H9 (cell line): ENCODE measurements at regions not wholly inside any gene's neighbourhood (a gene's known extent, or its start where the extent isn't known, plus 50 kb on each side); places are given as distances from the start of the nearest gene placed in this dataset.

Experiments
- DNase-seq: peaks from one replicate; pipeline ENCODE4 v3.0.0-alpha.2; 2017
- H2AFZ ChIP-seq: one replicate; pipeline ENCODE4 v1.6.1; 2013; ENCODE audit warnings: mild to moderate bottlenecking, low read length, control low read depth, moderate library complexity
- H2AK5ac ChIP-seq: 2 replicates; pipeline ENCODE4 v1.6.1; 2013; ENCODE audit warnings: low read length, control low read depth, mixed read lengths; ENCODE audit not compliant: insufficient read length
- H2BK120ac ChIP-seq: one replicate; pipeline ENCODE4 v1.6.1; 2013; ENCODE audit warnings: low read depth, mild to moderate bottlenecking, low read length, control low read depth, inconsistent platforms; ENCODE audit not compliant: poor library complexity, severe bottlenecking
- H2BK12ac ChIP-seq: 2 replicates; pipeline ENCODE4 v1.6.1; 2013; ENCODE audit warnings: low read length, control low read depth, mixed read lengths, low read depth; ENCODE audit not compliant: insufficient read length
- H2BK15ac ChIP-seq: 2 replicates; pipeline ENCODE4 v1.6.1; 2013; ENCODE audit warnings: low read depth, low read length, control low read depth
- H2BK20ac ChIP-seq: one replicate; pipeline ENCODE4 v1.6.1; 2013; ENCODE audit warnings: low read depth, mild to moderate bottlenecking, low read length, control low read depth, inconsistent platforms; ENCODE audit not compliant: poor library complexity, severe bottlenecking
- H2BK5ac ChIP-seq: 2 replicates; pipeline ENCODE4 v1.6.1; 2013; ENCODE audit warnings: low read length, control low read depth, mixed read lengths; ENCODE audit not compliant: insufficient read length
- H3K14ac ChIP-seq: 2 replicates; pipeline ENCODE4 v1.6.1; 2013; ENCODE audit warnings: low read length, control low read depth; ENCODE audit not compliant: insufficient read depth
- H3K18ac ChIP-seq: 2 replicates; pipeline ENCODE4 v1.6.1; 2013; ENCODE audit warnings: low read depth, mild to moderate bottlenecking, mixed read lengths, low read length, control low read depth; ENCODE audit not compliant: insufficient read length
- H3K23ac ChIP-seq: 2 replicates; pipeline ENCODE4 v1.6.1; 2013; ENCODE audit warnings: low read length, control low read depth, mixed read lengths, low read depth; ENCODE audit not compliant: insufficient read length
- H3K23me2 ChIP-seq: 2 replicates; pipeline ENCODE4 v1.6.1; 2013; ENCODE audit warnings: low read depth, mild to moderate bottlenecking, mixed read lengths, low read length, control low read depth; ENCODE audit not compliant: insufficient read length, poor library complexity, severe bottlenecking
- H3K27ac ChIP-seq: 2 replicates; pipeline ENCODE4 v1.5.1; 2013; ENCODE audit warnings: low read length, control low read depth, mixed read lengths, low read depth; ENCODE audit not compliant: insufficient read length
- H3K27me3 ChIP-seq: 2 replicates; pipeline ENCODE4 v1.6.1; 2013; ENCODE audit warnings: low read length, control low read depth, inconsistent platforms; ENCODE audit not compliant: insufficient read depth
- H3K4ac ChIP-seq: 2 replicates; pipeline ENCODE4 v1.6.1; 2013; ENCODE audit warnings: low read depth, mild to moderate bottlenecking, control low read depth, inconsistent platforms, low read length, moderate library complexity
- H3K4me1 ChIP-seq: 2 replicates; pipeline ENCODE4 v1.6.1; 2013; ENCODE audit warnings: low read length, control low read depth, inconsistent platforms; ENCODE audit not compliant: insufficient read depth
- H3K4me2 ChIP-seq: 2 replicates; pipeline ENCODE4 v1.6.1; 2013; ENCODE audit warnings: low read length, control low read depth, mixed read lengths; ENCODE audit not compliant: insufficient read length, insufficient read depth
- H3K56ac ChIP-seq: 2 replicates; pipeline ENCODE4 v1.6.1; 2013; ENCODE audit warnings: low read depth, mild to moderate bottlenecking, mixed read lengths, low read length, control low read depth; ENCODE audit not compliant: insufficient read length
- H3K79me1 ChIP-seq: 2 replicates; pipeline ENCODE4 v1.6.1; 2013; ENCODE audit warnings: low read depth, mild to moderate bottlenecking, moderate library complexity, low read length, control low read depth, inconsistent platforms; ENCODE audit not compliant: insufficient read depth, poor library complexity, severe bottlenecking
- H3K79me2 ChIP-seq: 2 replicates; pipeline ENCODE4 v1.6.1; 2013; ENCODE audit warnings: low read length, control low read depth, inconsistent platforms; ENCODE audit not compliant: insufficient read depth
- H3K9ac ChIP-seq: 2 replicates; pipeline ENCODE4 v1.6.1; 2013; ENCODE audit warnings: low read length, control low read depth, mixed read lengths; ENCODE audit not compliant: insufficient read length; ENCODE audit errors: extremely low read depth
- H3K9me3 ChIP-seq: one replicate; pipeline ENCODE4 v1.6.1; 2013; ENCODE audit warnings: low read depth, low read length, inconsistent platforms; ENCODE audit not compliant: control insufficient read depth
- H3T11ph ChIP-seq: one replicate; pipeline ENCODE4 v1.6.1; 2013; ENCODE audit warnings: mild to moderate bottlenecking, low read length, control low read depth, inconsistent platforms
- H4K20me1 ChIP-seq: one replicate; pipeline ENCODE4 v1.6.1; 2013; ENCODE audit not compliant: control insufficient read depth, insufficient read length, insufficient read depth
- H4K5ac ChIP-seq: 2 replicates; pipeline ENCODE4 v1.6.1; 2013; ENCODE audit warnings: low read depth, mild to moderate bottlenecking, mixed read lengths, low read length, control low read depth; ENCODE audit not compliant: insufficient read length
- H4K8ac ChIP-seq: replicated peaks from 2 replicates; pipeline ENCODE4 v1.6.1; 2013; ENCODE audit warnings: low read length, control low read depth, mixed read lengths, low read depth; ENCODE audit not compliant: insufficient read length
- H4K91ac ChIP-seq: 2 replicates; pipeline ENCODE4 v1.6.1; 2013; ENCODE audit warnings: low read depth, mild to moderate bottlenecking, moderate library complexity, mixed read lengths, low read length, control low read depth; ENCODE audit not compliant: insufficient read length
- H3K27ac Mint-ChIP-seq, 3 experiments: 2 replicates in 2 of 3; 3 replicates in 1 of 3; pipeline ENCODE4 v1.8.0; 2020 to 2021; ENCODE audit warnings: mixed read lengths in 3 of 3, mild to moderate bottlenecking in 1 of 3, moderate library complexity in 1 of 3
- H3K27me3 Mint-ChIP-seq: 2 replicates; pipeline ENCODE4 v1.8.0; 2021; ENCODE audit warnings: low read depth, mild to moderate bottlenecking, moderate library complexity, mixed read lengths
- H3K36me3 Mint-ChIP-seq, 3 experiments: 2 replicates in 2 of 3; 3 replicates in 1 of 3; pipeline ENCODE4 v1.8.0; 2020 to 2021; ENCODE audit warnings: low read depth in 3 of 3, mixed read lengths in 3 of 3; ENCODE audit not compliant: insufficient read depth in 1 of 3
- H3K4me1 Mint-ChIP-seq, 2 experiments: 2 replicates each; pipeline ENCODE4 v1.8.0; 2020; ENCODE audit warnings: mixed read lengths in 2 of 2
- H3K4me3 Mint-ChIP-seq, 2 experiments: 2 replicates in 1 of 2; 3 replicates in 1 of 2; pipeline ENCODE4 v1.8.0; 2020 to 2021; ENCODE audit warnings: mild to moderate bottlenecking in 2 of 2, mixed read lengths in 2 of 2, moderate library complexity in 1 of 2
- H3K9me3 Mint-ChIP-seq, 2 experiments: 2 replicates in 1 of 2; 3 replicates in 1 of 2; pipeline ENCODE4 v1.8.0; 2020; ENCODE audit warnings: mild to moderate bottlenecking in 2 of 2, mixed read lengths in 2 of 2, moderate library complexity in 1 of 2
- TF ChIP-seq, protein P1 (sequence below): fragments of 200-600 bp; sonication (generic); conservative IDR thresholded peaks from 3 replicates; pipeline ENCODE4 v1.8.0; 2021; ENCODE audit warnings: antibody characterized with exemption, mild to moderate bottlenecking

- H3K36me3 Mint-ChIP-seq = peaks cover 4 to 14% (median 5%) of the 10 kb centered on the region in 3 experiments; a peak in 2 of 7 replicates
- peaks cover 0 to 5% of the 10 kb centered on the region in 2 experiments; a peak in 2 of 4 replicates for H3K4me1 Mint-ChIP-seq
- no peak overlapping the region for H3K18ac ChIP-seq
- no peaks in the 10 kb centered on the region for H3K4me1 ChIP-seq
- H2AFZ ChIP-seq = no peak overlapping the region
- no peak overlapping the region for H3K4me2 ChIP-seq
- H3K27ac Mint-ChIP-seq = no peak overlapping the region
- H3K23ac ChIP-seq = no peak overlapping the region
- H3K9ac ChIP-seq = no peak overlapping the region
- H3K4me3 Mint-ChIP-seq = no peak overlapping the region
- H2BK15ac ChIP-seq = no peak overlapping the region
- no peak overlapping the region for H4K8ac ChIP-seq
- TF ChIP-seq, protein P1, sequence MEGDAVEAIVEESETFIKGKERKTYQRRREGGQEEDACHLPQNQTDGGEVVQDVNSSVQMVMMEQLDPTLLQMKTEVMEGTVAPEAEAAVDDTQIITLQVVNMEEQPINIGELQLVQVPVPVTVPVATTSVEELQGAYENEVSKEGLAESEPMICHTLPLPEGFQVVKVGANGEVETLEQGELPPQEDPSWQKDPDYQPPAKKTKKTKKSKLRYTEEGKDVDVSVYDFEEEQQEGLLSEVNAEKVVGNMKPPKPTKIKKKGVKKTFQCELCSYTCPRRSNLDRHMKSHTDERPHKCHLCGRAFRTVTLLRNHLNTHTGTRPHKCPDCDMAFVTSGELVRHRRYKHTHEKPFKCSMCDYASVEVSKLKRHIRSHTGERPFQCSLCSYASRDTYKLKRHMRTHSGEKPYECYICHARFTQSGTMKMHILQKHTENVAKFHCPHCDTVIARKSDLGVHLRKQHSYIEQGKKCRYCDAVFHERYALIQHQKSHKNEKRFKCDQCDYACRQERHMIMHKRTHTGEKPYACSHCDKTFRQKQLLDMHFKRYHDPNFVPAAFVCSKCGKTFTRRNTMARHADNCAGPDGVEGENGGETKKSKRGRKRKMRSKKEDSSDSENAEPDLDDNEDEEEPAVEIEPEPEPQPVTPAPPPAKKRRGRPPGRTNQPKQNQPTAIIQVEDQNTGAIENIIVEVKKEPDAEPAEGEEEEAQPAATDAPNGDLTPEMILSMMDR = no peak
- no peaks in the 10 kb centered on the region for H4K20me1 ChIP-seq
- H4K5ac ChIP-seq = no peak overlapping the region
- no peak overlapping the region for H2BK5ac ChIP-seq
- no peaks in the 10 kb centered on the region for H3K27me3 ChIP-seq
- H2BK20ac ChIP-seq = no peak overlapping the region
- no peaks in the 10 kb centered on the region for H3K9me3 ChIP-seq
- no peak overlapping the region for H2BK120ac ChIP-seq
- no peak for DNase-seq
- no peaks in the 10 kb centered on the region for H3K79me1 ChIP-seq
- H3K56ac ChIP-seq = no peak overlapping the region
- H3K27ac ChIP-seq = no peak overlapping the region
- no peak overlapping the region for H2BK12ac ChIP-seq
- no peak overlapping the region for H3K14ac ChIP-seq
- no peaks in the 10 kb centered on the region for H3K79me2 ChIP-seq
- no peak overlapping the region for H2AK5ac ChIP-seq
- H3T11ph ChIP-seq = no peak overlapping the region
- H4K91ac ChIP-seq = no peak overlapping the region
- H3K9me3 Mint-ChIP-seq = peaks cover 6 to 65% of the 10 kb centered on the region in 2 experiments; a peak in 4 of 5 replicates
- H3K27me3 Mint-ChIP-seq = no peaks in the 10 kb centered on the region; the same call in 1 of the 2 replicates
- no peaks in the 10 kb centered on the region for H3K23me2 ChIP-seq
- H3K4ac ChIP-seq = no peak overlapping the region
These were observed 232.2 kb upstream of the MAOA start for GRCh38 chrX:43423876-43424275.
